Skin epidermis (tissue), 12 donors: ENCODE measurements at regions not wholly inside any gene's neighbourhood (a gene's known extent, or its start where the extent isn't known, plus 50 kb on each side); places are given as distances from the start of the nearest gene placed in this dataset.

Experiments
- H3K27ac ChIP-seq, 21 experiments: fragments of 200-600 bp; sonication (generic) in 11 of 21; one replicate each; pipeline ENCODE4 v1.5.0; 2020; ENCODE audit warnings: mild to moderate bottlenecking in 3 of 21, inconsistent platforms in 2 of 21, moderate library complexity in 2 of 21
- H3K4me3 ChIP-seq, 7 experiments: fragments of 200-600 bp; sonication (generic) in 2 of 7; one replicate each; pipeline ENCODE4 v1.5.0; 2020; ENCODE audit warnings: inconsistent platforms in 2 of 7, mild to moderate bottlenecking in 2 of 7, moderate library complexity in 1 of 7

DNA sequence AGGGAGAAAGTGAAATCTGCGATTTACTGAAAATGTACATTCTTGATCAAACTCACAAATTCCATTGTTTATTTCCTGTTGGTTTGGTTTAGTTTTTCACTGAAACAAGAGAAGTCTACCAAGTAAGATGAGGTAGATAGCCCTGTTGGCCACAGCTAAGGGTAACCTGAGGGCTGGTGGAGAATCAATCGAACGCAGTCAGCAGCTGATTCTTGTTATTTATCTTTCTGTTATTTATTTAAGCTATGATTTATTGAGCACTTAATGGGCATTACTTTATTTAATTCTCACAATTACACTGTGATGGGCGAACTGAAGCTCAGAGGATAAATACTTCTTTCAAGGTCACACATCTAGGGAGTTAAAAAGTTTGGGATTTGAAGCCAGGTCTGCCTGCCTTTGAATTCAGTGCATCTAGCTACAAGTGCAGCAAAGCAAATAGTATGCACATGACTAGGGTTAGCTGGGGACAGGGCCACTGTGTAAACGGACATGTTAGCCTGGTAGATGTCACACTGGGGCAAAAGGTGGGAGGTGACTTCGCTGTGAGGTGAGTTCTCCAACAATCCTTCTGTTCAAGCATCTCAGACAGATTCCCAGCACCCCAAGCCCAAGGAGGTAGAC is 106.5 kb upstream of the GADD45A start:
- no peak overlapping the region for H3K27ac ChIP-seq
- no peak overlapping the region for H3K4me3 ChIP-seq

DNA sequence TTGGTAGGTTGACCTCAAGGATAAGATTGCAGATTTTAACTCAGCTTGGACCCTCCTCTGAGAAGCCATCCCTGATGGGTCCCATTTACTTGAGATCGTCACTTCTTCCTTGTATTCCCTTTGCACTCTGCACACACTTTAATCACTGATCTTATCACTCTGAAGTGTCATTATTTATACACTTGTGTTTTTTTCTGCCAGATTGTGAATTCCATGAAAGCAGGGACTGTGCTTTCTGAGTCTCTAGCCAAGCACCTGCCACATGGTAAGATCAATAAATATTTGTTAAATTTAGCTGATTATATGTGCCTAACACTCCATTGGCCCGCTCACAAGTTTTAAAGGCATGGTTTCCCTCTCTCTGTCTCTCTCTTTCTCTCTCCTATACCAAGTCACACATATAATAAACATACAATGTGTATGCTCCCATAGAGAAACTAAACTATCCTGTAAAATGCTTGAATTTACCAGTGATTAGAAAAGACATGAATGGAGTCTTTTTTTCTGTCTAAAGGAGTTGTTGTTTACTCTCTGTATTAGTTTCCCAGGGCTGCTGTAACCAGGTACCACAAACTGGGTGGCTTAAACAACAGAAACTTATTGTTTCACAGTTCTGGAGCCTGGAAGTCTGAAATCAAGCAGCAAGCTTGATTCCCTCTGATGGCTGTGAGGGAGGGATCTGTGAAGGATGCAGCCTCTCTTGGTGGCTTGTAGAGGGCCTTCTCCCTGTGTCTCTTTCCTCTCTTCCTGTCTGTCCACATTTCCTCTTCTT is 105.2 kb upstream of the GADD45A start:
- peak overlapping the region in 1 of 21 experiments; percentile 51 for H3K27ac ChIP-seq

DNA sequence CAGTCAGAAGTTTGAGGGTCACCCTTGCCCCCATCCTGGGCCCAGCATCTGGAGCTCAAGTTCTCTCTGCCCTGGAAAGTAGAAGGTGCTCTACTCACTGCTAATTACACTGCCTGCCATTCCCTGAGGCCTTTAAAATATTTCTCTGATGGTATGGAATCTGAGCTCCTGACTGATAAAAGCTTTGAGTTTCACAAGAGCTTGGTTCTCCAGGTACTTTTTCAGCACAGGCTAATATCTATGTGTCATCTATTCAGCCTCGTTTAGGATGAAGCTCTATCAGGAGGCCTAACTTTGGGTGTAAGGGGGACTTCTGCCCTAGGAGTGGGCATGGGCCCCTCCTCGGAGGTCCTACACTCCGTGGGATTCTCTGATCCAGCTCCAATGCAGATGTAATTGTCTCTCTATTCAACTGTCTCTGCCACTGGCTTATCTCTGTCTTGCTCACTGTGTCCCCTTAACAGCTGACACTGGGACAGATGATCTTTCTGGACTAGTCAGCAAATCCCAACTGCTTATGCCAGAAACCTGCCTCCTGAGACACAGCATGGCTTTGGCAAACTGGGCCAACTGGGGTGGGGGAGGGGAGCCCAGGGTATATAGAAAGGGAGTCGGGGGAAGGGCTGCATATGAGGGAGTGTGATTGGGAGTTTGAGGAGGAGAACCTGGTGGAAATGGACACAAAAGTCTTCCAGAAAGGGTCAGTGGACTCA is 104.2 kb upstream of the GADD45A start:
- Histone ChIP-seq H3K4me3 (no peak overlapping the region), H3K27ac (peak overlapping the region in 1 of 21 experiments; percentile 51)

More for the DNA sequence above, 105.2 kb upstream of the GADD45A start:
- no peak overlapping the region for H3K4me3 ChIP-seq

DNA sequence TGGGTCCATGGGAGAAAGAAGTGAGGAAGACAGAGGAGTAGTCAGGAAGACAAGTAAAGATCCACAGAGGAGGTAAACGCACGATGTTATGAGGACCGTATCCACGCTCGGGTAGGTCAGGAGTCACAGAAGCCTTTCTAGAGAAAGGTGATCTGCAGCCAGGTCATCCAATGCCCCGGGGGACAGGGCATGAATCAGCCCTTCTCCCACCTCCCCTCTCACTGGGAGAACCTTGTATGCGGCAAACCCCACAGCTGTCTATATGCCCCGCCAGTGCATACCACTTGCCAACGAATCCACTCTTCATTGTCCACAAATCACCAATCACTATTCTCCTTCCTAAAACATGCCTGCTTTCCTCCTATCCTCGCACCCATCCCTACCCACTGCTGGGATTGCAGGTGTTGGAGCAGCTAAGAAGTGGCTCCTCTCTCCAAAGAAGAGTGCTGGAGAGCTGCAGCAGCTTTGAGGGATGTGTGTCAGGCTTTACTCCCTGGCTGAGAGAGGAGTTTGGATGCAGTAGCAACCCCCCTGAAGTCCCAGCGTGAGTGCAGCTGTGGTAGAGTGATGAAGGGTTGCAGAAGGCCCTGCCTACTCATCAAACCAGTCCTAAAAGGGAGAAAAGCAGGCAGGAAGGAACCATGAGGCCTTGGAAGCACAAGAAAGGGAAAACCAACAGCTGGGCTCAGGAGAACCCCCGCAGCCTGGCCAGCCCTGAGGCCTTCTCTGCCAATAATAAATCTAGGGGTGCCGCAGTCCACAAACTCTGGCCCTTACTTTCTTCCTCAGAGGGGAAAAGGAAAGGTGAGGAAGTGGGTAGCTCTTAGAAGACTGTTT is 102.2 kb upstream of the GADD45A start:
- H3K27ac ChIP-seq = peak overlapping the region in 13 of 21 experiments; percentile 12 to 78 (median 49)
- H3K4me3 ChIP-seq = no peak overlapping the region

DNA sequence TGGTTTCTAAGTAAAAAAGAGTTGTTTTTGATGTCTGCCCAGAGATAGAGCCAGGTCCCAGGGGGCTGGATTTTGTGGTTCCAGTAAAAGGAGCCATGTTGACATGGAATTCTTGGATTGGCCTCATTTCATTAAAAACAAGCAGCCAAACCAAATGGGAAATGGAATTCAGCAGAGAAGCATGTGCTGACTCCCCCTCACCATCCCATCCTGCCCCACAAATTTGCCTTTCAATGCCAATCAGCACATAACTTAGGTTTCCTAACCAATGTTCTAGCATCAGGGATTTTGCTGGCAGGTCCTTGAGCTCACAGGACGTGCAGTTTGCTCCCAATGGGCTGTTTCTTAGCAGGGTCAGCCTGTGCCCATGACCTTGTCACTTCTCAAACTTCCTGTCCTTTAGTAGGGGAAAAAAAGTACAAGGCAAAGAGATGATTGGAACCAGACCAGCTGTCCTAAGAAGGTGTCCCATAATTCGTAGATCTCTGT is 101.5 kb upstream of the GADD45A start:
- Histone ChIP-seq H3K27ac (peak overlapping the region in 13 of 21 experiments; percentile 12 to 78 (median 49)), H3K4me3 (no peak overlapping the region)

DNA sequence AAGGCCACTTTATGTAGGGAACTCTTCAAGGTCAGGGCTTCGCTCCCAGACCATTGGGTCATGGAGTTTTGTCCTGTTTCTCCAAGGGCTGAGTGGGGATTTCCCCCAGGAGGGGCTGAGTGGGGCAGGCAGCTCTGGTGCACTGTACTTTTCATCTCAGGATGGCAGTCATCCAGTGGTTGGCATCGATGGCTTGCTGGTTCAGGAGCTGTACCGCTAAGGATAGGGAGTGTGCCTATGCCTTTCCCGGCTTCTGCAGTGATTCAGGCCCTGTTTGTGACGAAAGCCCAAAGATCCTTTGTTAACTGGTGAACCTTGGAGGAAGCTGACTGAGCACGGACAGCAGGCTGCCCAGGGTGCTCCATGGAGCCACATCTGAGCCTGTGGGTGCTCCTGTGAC is 100.1 kb upstream of the GADD45A start:
- peak overlapping the region in 5 of 21 experiments; percentile 5 to 78 (median 45) for H3K27ac ChIP-seq
- no peak overlapping the region for H3K4me3 ChIP-seq

DNA sequence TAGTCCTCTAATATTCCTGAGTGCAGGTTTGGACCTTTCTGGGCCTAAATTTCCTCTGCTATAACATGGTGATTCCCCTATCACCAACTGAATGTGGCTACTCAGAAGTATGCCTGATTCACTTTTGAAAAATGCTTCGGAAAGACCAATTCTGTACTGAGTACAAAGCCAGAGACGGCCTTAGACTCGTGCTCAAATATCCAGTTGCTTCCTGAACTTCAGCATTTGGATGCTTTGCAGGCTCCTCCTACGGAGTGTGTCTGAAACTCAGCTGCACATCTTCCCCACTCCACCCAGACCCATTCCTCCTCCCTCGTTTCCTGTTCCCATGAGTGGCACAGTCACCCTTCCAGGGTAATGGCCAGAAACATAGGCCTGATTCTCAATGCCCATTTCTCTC is 98.4 kb upstream of the GADD45A start:
- no peak overlapping the region for H3K4me3 ChIP-seq
- peak overlapping the region in 7 of 21 experiments; percentile 25 to 78 (median 56) for H3K27ac ChIP-seq

DNA sequence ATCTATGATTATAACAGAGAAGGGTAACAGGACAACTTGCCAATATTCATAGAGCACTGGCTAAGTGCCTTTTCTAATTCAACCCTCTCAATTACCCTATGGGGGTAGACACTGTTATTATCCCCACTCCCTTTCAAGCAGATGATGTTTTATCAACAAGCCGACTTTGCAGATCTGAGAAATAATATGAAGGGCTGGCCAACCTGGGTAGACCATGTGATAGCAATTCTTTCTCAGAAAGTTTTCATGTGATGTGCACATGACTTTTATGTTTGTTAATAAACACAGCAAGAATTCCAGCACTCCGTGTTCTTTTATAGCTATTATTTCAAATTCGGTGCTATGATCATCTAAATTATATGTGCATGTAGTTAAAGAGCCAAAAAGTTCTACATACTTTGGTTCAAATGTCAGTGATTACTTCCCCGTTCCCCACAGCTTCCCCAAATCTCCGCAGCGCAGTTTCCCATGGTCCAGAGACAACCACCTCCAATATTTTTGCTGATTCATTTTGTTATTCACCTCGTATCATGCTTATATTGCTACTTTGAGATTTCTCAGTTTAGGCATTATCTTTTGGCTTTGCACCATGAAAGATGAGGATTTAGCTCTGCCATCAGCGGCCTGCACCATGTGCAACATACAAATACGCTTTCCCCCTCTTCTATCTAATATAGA is 96.7 kb upstream of the GADD45A start:
- Histone ChIP-seq H3K4me3 (no peak overlapping the region), H3K27ac (peak overlapping the region in 7 of 21 experiments; percentile 36 to 78 (median 57))

DNA sequence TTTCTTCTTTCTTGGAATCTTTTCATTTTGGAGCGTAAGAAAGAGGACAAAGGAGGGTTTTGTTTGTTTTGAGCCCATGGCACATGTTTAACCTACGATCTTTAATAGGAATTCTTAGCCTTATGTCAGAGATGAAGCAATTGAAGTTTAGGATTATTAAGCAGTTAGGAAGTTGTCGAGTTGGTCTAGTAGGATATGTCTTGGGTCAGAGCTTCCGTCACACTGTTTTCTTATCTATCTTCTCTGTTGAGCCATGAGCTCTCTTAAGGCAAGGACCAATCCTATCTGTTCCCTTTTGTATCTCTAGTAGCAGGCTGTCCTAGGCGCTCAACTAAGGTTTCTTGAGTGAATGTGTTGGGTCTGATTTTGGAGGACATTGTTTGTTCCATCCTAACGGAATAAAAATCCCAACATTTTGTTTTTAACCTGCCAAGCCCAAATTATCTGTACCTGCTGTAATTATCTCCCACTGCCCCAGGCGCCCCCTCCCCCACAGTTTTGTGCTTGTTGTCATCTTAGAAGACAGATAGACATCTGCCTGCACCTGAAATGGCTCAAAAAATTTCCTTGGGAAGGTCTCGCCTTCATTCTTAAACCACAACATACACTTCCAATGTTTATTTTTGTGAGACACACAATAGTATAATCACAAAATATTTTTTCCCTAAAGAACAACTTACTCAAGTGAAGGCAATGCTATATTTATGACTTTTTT is 95.3 kb upstream of the GADD45A start:
- peak overlapping the region in 13 of 21 experiments; percentile 8 to 76 (median 45) for H3K27ac ChIP-seq
- no peak overlapping the region for H3K4me3 ChIP-seq

DNA sequence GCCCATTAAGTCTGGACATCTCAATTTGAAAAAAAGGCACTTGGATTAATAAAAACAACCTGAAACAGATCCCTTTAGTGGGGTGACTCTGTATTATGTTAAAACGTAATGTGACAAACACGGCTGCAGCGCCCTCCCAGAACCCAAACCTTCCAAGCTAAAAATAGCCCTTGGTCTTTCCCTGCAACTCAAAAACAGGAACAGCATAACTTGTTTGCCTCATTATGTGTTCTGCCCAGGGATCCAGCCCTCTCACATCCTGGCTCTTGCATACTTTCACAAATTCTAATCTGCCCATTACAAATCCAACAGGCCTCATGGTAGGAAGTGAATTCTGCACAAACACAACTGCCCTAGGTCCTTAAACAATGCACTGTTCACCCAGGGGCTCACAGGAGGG is 94.7 kb upstream of the GADD45A start:
- H3K27ac ChIP-seq = peak overlapping the region in 12 of 21 experiments; percentile 8 to 76 (median 46)
- no peak overlapping the region for H3K4me3 ChIP-seq

DNA sequence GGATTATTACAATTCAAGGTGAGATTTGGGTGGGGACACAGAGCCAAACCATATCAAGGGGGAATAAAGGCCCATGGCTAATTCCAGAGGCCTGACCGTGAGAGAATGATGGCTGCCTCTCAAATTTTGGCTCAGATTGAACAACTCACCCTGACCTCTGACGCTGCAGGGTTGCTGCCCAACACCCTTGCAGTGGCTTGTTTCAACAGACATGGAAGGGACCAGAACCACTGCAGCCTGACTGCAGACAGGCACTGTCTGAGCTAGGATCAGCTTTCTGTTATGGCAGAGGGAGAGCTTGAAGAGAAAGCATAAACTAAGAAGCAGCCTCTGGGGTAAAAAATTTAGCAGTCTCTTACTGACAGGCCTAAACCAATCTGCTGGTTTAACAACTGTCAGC is 90.2 kb upstream of the GADD45A start:
- no peak overlapping the region for H3K27ac ChIP-seq
- no peak overlapping the region for H3K4me3 ChIP-seq

DNA sequence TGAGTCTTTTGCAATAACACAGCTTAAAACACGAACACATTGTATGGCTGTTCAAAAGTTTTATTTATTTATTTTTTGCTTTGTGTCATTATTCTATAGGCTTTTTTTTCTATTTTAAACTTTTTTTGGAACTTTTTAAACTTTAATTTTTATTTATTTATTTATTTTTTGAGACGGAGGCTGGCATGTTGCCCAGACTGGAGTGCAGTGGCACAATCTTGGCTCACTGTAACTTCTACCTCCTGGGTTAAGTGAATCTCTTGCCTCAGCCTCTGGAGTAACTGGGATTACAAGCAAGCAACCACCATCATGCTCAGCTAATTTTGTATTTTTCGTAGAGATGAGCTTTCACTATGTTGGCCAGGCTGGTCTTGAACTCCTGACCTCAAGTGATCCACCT is 88.3 kb upstream of the GADD45A start:
- Histone ChIP-seq H3K27ac (no peak overlapping the region), H3K4me3 (no peak overlapping the region)

DNA sequence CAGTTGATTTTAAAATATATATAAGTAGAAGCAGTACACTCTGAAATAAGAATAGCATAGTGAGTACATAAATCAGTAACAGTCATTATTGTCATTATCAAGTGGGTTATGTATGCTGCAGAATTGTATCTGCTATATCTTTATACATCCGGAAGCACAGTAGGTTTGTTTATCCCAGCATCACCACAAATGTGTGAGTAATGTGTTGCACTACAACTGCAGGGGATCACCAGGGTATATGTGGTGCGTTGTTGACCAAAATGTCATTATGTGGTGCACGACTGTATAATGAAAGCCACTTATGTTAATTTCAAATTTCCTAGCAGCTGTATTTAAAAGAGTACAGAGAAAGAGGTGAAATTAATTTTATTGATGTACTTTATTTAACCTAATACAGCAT is 87.7 kb upstream of the GADD45A start:
- H3K4me3 ChIP-seq = no peak overlapping the region

DNA sequence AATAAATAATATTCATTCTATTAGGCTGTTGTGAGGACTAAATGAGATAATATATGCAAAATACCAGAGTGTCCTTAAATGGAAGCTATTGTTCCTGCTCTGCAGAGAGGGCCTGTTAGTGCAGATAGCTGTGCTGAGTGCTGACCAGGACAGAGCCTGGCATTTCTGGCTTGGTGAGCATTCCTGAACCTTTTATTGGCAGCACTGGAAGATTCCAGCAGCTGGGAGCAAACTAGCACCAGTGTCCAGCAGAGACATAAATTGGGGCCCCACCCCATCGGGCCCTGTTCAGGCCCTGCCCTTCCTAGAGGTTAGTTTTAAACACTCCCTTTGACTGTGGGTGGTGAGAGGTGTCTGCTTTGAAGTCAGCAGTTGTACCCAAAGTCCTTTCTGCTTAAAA is 85.9 kb upstream of the GADD45A start:
- no peak overlapping the region for H3K27ac ChIP-seq

More for the DNA sequence above, 87.7 kb upstream of the GADD45A start:
- H3K27ac ChIP-seq = no peak overlapping the region

DNA sequence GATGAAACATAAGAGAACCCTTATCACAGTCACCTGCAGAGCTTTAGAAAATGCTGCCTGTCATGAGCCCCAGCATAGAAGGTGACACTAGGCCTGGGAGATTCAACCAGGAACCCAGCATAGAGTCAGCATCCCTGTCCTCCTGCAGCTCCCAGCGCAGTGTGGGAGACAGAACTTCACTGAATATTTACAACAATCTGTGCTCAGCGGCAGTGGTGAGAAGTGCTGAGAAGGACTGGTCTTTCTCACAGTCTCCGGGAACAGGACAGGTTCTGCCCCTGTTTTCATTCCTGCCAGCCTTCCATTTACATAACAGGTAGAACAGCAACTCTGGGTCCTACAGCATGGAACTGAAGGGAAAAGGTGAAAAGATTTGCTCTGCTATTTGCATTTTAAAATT is 83.5 kb upstream of the GADD45A start:
- H3K4me3 ChIP-seq = no peak overlapping the region

More for the DNA sequence above, 85.9 kb upstream of the GADD45A start:
- no peak overlapping the region for H3K4me3 ChIP-seq

DNA sequence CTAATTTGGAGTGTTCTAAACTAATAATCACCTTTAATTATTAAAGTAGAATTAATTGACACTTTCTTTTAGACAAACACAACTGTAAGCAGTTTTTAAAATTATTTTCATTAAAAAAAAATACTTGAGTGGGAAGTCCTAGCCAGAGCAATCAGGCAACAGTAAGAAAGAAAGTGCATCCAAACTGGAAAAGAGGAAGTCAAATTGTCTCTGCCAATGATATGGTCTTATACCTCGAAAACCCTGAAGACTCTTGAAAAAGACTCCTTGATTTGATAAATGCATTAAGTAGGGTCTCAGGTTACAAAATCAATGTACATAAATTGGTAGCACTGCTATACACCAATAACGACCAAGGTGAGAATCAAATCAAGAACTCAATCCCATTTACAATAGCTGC is 83.0 kb upstream of the GADD45A start:
- Histone ChIP-seq H3K4me3 (no peak overlapping the region), H3K27ac (no peak overlapping the region)

More for the DNA sequence above, 83.5 kb upstream of the GADD45A start:
- no peak overlapping the region for H3K27ac ChIP-seq

DNA sequence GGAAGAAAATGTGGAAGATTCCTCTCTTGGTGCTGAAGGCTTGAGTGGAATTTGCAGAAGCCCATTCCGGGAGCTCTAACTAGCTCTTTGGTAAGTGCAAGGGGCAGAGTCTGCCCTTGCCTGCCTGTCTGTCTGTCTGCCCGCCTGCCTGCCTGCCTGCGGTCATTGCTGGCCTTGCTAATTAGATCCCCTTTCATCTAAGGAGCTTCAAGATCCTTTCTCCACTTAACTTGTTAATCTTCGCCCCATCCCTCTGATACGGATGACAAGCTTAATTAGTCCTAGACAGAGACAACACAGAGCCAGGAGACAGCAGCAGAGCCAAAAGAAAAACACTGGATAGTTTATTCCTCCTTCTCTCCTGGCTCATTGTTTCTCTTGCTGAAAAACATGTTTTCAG is 80.2 kb upstream of the GADD45A start:
- Histone ChIP-seq H3K27ac (no peak overlapping the region), H3K4me3 (no peak overlapping the region)

DNA sequence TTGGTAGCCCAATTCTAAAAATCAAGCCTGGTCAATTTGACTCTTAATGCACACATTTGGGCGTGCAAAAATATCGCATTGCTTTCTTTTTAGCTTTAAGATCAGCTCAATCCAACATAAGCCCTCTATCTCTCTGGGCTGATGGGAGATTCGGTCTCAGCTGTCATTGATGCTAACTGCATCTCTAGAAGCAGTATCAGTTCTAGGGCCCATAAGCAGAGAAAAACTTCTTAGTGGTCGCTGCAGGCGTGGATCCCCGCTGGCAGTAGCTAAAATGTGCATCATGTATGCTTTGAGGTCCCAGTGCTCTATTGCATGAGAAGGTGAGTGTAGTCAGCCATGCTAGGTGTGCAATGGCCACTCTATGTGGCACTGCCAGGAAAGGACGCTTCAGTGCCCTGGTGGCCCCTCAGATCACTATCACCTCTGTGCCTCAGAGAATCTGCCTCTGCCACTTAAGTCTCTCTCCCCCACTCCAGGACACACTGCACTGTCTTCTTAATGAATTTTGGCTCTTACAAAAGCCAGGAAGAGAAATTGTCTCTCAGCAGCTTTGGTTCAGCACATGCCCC is 79.7 kb upstream of the GADD45A start:
- H3K4me3 ChIP-seq = no peak overlapping the region

More for the DNA sequence above, 79.7 kb upstream of the GADD45A start:
- H3K27ac ChIP-seq = no peak overlapping the region
